B cell (primary cell): ENCODE measurements at regions not wholly inside any gene's neighbourhood (a gene's known extent, or its start where the extent isn't known, plus 50 kb on each side); places are given as distances from the start of the nearest gene placed in this dataset.

ENCODE experiments used
- ATAC-seq: fragments of 200-7000 bp; cut with Tn5 transposase; one replicate; pipeline ENCODE4 v1.10.0; 2021; ENCODE audit warnings: low read depth, mild to moderate bottlenecking, moderate number of reproducible peaks, moderate library complexity
- CTCF ChIA-PET: fragments of 350-600 bp; sonication (Branson Sonifier 250); formaldehyde crosslinking; loops from one replicate; lab custom pipeline; 2021; ENCODE audit warnings: antibody characterized with exemption, inconsistent platforms; lab: Charles Lee
- POLR2A ChIA-PET: fragments of 350-600 bp; sonication (Branson Sonifier 250); formaldehyde crosslinking; loops from one replicate; lab custom pipeline; 2021; ENCODE audit warnings: antibody characterized with exemption; lab: Charles Lee
- DNase-seq: peaks from one replicate; pipeline ENCODE4 v3.0.0; 2013
- H2AFZ ChIP-seq: 2 replicates; pipeline ENCODE4 v1.6.1; 2012; ENCODE audit warnings: mild to moderate bottlenecking, low read depth, low read length; ENCODE audit not compliant: insufficient read depth, poor library complexity, severe bottlenecking
- H3K27ac ChIP-seq, 2 donors: 1 replicate in 1 of 2; 2 replicates in 1 of 2; pipeline ENCODE4 v1.5.1; 2012 to 2013; ENCODE audit warnings: low read length in 2 of 2, mild to moderate bottlenecking in 2 of 2, moderate library complexity in 1 of 2
- H3K27me3 ChIP-seq, 4 experiments: fragments of 200-600 bp in 1 of 4; sonication (generic) in 1 of 4; replicated peaks in 1 of 4; 1 replicate in 2 of 4; 2 replicates in 2 of 4; pipeline versions ENCODE4 v1.6.1 to v1.7.0; 2013 to 2016; ENCODE audit warnings: low read length in 3 of 4, mild to moderate bottlenecking in 2 of 4, mixed read lengths in 1 of 4, moderate library complexity in 1 of 4; ENCODE audit not compliant: insufficient read depth in 4 of 4, control insufficient read depth in 3 of 4; ENCODE audit errors: control extremely low read depth in 1 of 4
- H3K36me3 ChIP-seq, 2 experiments: replicated peaks in 1 of 2; 1 replicate in 1 of 2; 2 replicates in 1 of 2; pipeline versions ENCODE4 v1.6.1 to v1.7.1; 2013; ENCODE audit warnings: low read length in 1 of 2; ENCODE audit not compliant: insufficient read depth in 2 of 2, control insufficient read depth in 1 of 2; ENCODE audit errors: control extremely low read depth in 1 of 2, extremely low read depth in 1 of 2
- H3K4me1 ChIP-seq, 2 donors: fragments of 200-600 bp in 1 of 2; sonication (generic) in 1 of 2; 1 replicate in 1 of 2; 2 replicates in 1 of 2; pipeline versions ENCODE4 v1.5.1 to v1.6.1; 2013 to 2017; ENCODE audit warnings: low read length in 2 of 2; ENCODE audit not compliant: control insufficient read depth in 2 of 2, insufficient read depth in 2 of 2
- H3K4me2 ChIP-seq: replicated peaks from 2 replicates; pipeline ENCODE3; 2012; ENCODE audit warnings: mild to moderate bottlenecking, low read depth, low read length; ENCODE audit not compliant: poor library complexity, severe bottlenecking
- H3K4me3 ChIP-seq, 5 experiments: fragments of 200-600 bp in 1 of 5; sonication (generic) in 1 of 5; 1 replicate in 3 of 5; 2 replicates in 2 of 5; pipeline versions ENCODE4 v1.5.1 to v1.7.0; 2011 to 2016; ENCODE audit warnings: low read length in 4 of 5, mild to moderate bottlenecking in 4 of 5, low read depth in 2 of 5, control low read depth in 1 of 5, moderate library complexity in 1 of 5; ENCODE audit not compliant: insufficient read depth in 1 of 5; ENCODE audit errors: control extremely low read depth in 1 of 5, extremely low read depth in 1 of 5
- H3K79me2 ChIP-seq: fragments of 200-600 bp; sonication (generic); one replicate; pipeline ENCODE4 v1.6.0; 2016; ENCODE audit warnings: low read length; ENCODE audit not compliant: control insufficient read depth, insufficient read depth
- H3K9ac ChIP-seq: fragments of 200-600 bp; sonication (generic); 2 replicates; pipeline ENCODE4 v1.6.1; 2017; ENCODE audit warnings: mild to moderate bottlenecking, low read length, moderate library complexity
- H3K9me3 ChIP-seq, 3 donors: one replicate each; pipeline versions ENCODE4 v1.6.1 to v1.7.1; 2013; ENCODE audit warnings: low read length in 2 of 3; ENCODE audit not compliant: control insufficient read depth in 2 of 3, insufficient read depth in 1 of 3; ENCODE audit errors: control extremely low read depth in 1 of 3
- H4K20me1 ChIP-seq: 2 replicates; pipeline ENCODE4 v1.6.0; 2012; ENCODE audit warnings: mild to moderate bottlenecking, low read length; ENCODE audit not compliant: insufficient read depth, control insufficient read depth, poor library complexity, severe bottlenecking
- H3K27ac Mint-ChIP-seq: one replicate; pipeline ENCODE4 v1.8.0; 2021; ENCODE audit warnings: mixed read lengths
- H3K27me3 Mint-ChIP-seq: one replicate; pipeline ENCODE4 v1.8.0; 2021; ENCODE audit warnings: mixed read lengths
- H3K4me1 Mint-ChIP-seq: one replicate; pipeline ENCODE4 v1.8.0; 2021; ENCODE audit warnings: mixed read lengths
- H3K4me3 Mint-ChIP-seq: one replicate; pipeline ENCODE4 v1.8.0; 2021; ENCODE audit warnings: mixed read lengths
- H3K9me3 Mint-ChIP-seq: one replicate; pipeline ENCODE4 v1.8.0; 2022; ENCODE audit warnings: mixed read lengths; ENCODE audit not compliant: insufficient read depth
- CTCF ChIP-seq: fragments of 200-600 bp; IDR thresholded peaks from one replicate; pipeline ENCODE4 v1.8.0; 2022; ENCODE audit warnings: antibody characterized with exemption, mild to moderate bottlenecking
- EZH2 ChIP-seq: IDR thresholded peaks from 2 replicates; pipeline ENCODE4 v1.6.1; 2012; ENCODE audit warnings: borderline replicate concordance, low read depth, mild to moderate bottlenecking, moderate library complexity, low read length; ENCODE audit not compliant: insufficient read depth, poor library complexity, severe bottlenecking
- WGBS: methylation state at CpG from one replicate; pipeline ENCODE4 v1.1.5; 2013; ENCODE audit warnings: missing lambda C conversion rate; ENCODE audit not compliant: insufficient coverage; 5-methylcytosine and 5-hydroxymethylcytosine counted together
- intact Hi-C: fragments of 100-400 bp; cut with micrococcal nuclease; formaldehyde crosslinking; loops from one replicate; pipeline ENCODE4 v1.10.0; 2022

GRCh38 chr18:5693699-5694294 lies 150.0 kb upstream of the EPB41L3 start:
- H3K9ac ChIP-seq = no peak overlapping the region
- no peak overlapping the region for H3K4me3 Mint-ChIP-seq
- H2AFZ ChIP-seq = no peak overlapping the region
- H3K36me3 ChIP-seq = no peaks in the 10 kb centered on the region
- H3K4me3 ChIP-seq = no peak overlapping the region
- H3K9me3 ChIP-seq = no peaks in the 10 kb centered on the region
- H3K79me2 ChIP-seq = no peaks in the 10 kb centered on the region
- H3K27me3 ChIP-seq = no peaks in the 10 kb centered on the region
- WGBS = 85% methylated on average over 3 of the region's 6 CpGs
- no peak overlapping the region for H3K27ac Mint-ChIP-seq
- H4K20me1 ChIP-seq = no peaks in the 10 kb centered on the region
- DNase-seq (no peak), ATAC-seq (no peak)
- H3K27me3 Mint-ChIP-seq = no peaks in the 10 kb centered on the region
- ChIA-PET CTCF (no interaction called here), POLR2A (no interaction called here)
- H3K4me1 ChIP-seq = no peaks in the 10 kb centered on the region
- TF ChIP-seq CTCF = no peak
- TF ChIP-seq EZH2 = no peak
- no peaks in the 10 kb centered on the region for H3K9me3 Mint-ChIP-seq
- no peaks in the 10 kb centered on the region for H3K4me1 Mint-ChIP-seq
- intact Hi-C loops = no loop called here
- H3K4me2 ChIP-seq = no peak overlapping the region
- no peak overlapping the region for H3K27ac ChIP-seq

GRCh38 chr18:5678779-5679406 lies 135.1 kb upstream of the EPB41L3 start:
- TF ChIP-seq CTCF (no peak), EZH2 (no peak)
- POLR2A ChIA-PET = no interaction called here
- Histone ChIP-seq H3K36me3 (no peaks in the 10 kb centered on the region), H3K4me3 (no peak overlapping the region), H3K9me3 (no peaks in the 10 kb centered on the region), H3K27ac (no peak overlapping the region), H3K4me2 (no peak overlapping the region), H2AFZ (no peak overlapping the region), H3K9ac (no peak overlapping the region), H3K27me3 (no peaks in the 10 kb centered on the region), H3K4me1 (no peaks in the 10 kb centered on the region), H3K79me2 (no peaks in the 10 kb centered on the region), H4K20me1 (no peaks in the 10 kb centered on the region)
- Mint-ChIP-seq H3K4me3 (no peak overlapping the region), H3K9me3 (no peaks in the 10 kb centered on the region), H3K4me1 (no peaks in the 10 kb centered on the region), H3K27ac (no peak overlapping the region), H3K27me3 (no peaks in the 10 kb centered on the region)
- no peak for ATAC-seq
- no peak for DNase-seq
- WGBS = 71% methylated on average over 2 of the region's 3 CpGs
- CTCF ChIA-PET = no interaction called here
- intact Hi-C loops = no loop called here
